Ishikawa (cell line): ENCODE measurements at regions not wholly inside any gene's neighbourhood (a gene's known extent, or its start where the extent isn't known, plus 50 kb on each side); places are given as distances from the start of the nearest gene placed in this dataset.

Source experiments
- CEBPB ChIP-seq: IDR thresholded peaks from 2 replicates; pipeline ENCODE4 v1.6.1; 2012
- CREB1 ChIP-seq: IDR thresholded peaks from 2 replicates; pipeline ENCODE4 v1.6.1; 2012; ENCODE audit warnings: low read depth
- EGR1 ChIP-seq: IDR thresholded peaks from 2 replicates; pipeline ENCODE4 v1.6.1; 2012
- EP300 ChIP-seq: IDR thresholded peaks from 2 replicates; pipeline ENCODE4 v1.6.1; 2012; ENCODE audit warnings: borderline replicate concordance
- FOXM1 ChIP-seq: IDR thresholded peaks from 2 replicates; pipeline ENCODE4 v1.6.1; 2012; ENCODE audit warnings: low read depth, borderline replicate concordance
- NFIC ChIP-seq: IDR thresholded peaks from 2 replicates; pipeline ENCODE4 v1.6.1; 2012
- RAD21 ChIP-seq: IDR thresholded peaks from 2 replicates; pipeline ENCODE4 v1.6.1; 2012; ENCODE audit warnings: low read depth
- TAF1 ChIP-seq: IDR thresholded peaks from 2 replicates; pipeline ENCODE4 v1.6.1; 2012; ENCODE audit warnings: low read depth, mild to moderate bottlenecking
- TCF12 ChIP-seq: IDR thresholded peaks from 2 replicates; pipeline ENCODE4 v1.6.1; 2012; ENCODE audit warnings: low read depth
- TEAD4 ChIP-seq: IDR thresholded peaks from 2 replicates; pipeline ENCODE4 v1.6.1; 2012
- YY1 ChIP-seq: IDR thresholded peaks from 2 replicates; pipeline ENCODE4 v1.6.1; 2012; ENCODE audit warnings: low read depth
- ZBTB7A ChIP-seq: IDR thresholded peaks from 2 replicates; pipeline ENCODE4 v1.6.1; 2012; ENCODE audit warnings: low read depth
- TF ChIP-seq, protein P1 (sequence below): IDR thresholded peaks from 2 replicates; pipeline ENCODE4 v1.6.1; 2012
- TF ChIP-seq, protein P2 (sequence below): IDR thresholded peaks from 2 replicates; pipeline ENCODE4 v1.6.1; 2012
- TF ChIP-seq, protein P3 (sequence below): IDR thresholded peaks from 2 replicates; pipeline ENCODE4 v1.6.1; 2012; ENCODE audit warnings: low read depth, mild to moderate bottlenecking

DNA sequence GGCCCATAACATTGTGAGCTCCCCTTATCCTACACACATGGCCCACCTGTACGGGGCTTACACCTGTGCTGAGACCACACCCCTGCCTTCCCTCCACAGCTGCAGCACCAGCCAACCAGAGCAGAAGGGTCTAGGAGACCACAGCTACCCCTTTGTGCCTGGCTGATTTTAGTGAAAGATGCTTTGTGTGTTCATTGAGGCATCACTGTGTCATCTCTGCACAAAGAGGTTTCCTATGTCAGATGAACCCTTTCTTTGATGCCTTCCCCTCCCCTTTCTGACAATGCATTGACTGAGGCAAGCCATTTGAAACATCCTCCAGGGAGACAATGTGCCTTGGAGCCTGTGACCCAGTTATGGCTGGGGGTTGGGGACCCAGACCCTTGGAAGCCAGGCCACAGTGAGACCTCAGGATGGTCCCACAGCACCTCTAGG lies 54.9 kb upstream of the SLC7A14 start:
- TF ChIP-seq, protein P1, sequence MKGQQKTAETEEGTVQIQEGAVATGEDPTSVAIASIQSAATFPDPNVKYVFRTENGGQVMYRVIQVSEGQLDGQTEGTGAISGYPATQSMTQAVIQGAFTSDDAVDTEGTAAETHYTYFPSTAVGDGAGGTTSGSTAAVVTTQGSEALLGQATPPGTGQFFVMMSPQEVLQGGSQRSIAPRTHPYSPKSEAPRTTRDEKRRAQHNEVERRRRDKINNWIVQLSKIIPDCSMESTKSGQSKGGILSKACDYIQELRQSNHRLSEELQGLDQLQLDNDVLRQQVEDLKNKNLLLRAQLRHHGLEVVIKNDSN, result no peak
- TF ChIP-seq EGR1 (no peak), NFIC (no peak), TCF12 (no peak), YY1 (no peak), ZBTB7A (no peak), RAD21 (no peak), FOXM1 (no peak), TEAD4 (no peak), EP300 (no peak), TAF1 (no peak), CREB1 (no peak)
- TF ChIP-seq, protein P2, sequence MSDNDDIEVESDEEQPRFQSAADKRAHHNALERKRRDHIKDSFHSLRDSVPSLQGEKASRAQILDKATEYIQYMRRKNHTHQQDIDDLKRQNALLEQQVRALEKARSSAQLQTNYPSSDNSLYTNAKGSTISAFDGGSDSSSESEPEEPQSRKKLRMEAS, result no peak
- TF ChIP-seq, protein P3, sequence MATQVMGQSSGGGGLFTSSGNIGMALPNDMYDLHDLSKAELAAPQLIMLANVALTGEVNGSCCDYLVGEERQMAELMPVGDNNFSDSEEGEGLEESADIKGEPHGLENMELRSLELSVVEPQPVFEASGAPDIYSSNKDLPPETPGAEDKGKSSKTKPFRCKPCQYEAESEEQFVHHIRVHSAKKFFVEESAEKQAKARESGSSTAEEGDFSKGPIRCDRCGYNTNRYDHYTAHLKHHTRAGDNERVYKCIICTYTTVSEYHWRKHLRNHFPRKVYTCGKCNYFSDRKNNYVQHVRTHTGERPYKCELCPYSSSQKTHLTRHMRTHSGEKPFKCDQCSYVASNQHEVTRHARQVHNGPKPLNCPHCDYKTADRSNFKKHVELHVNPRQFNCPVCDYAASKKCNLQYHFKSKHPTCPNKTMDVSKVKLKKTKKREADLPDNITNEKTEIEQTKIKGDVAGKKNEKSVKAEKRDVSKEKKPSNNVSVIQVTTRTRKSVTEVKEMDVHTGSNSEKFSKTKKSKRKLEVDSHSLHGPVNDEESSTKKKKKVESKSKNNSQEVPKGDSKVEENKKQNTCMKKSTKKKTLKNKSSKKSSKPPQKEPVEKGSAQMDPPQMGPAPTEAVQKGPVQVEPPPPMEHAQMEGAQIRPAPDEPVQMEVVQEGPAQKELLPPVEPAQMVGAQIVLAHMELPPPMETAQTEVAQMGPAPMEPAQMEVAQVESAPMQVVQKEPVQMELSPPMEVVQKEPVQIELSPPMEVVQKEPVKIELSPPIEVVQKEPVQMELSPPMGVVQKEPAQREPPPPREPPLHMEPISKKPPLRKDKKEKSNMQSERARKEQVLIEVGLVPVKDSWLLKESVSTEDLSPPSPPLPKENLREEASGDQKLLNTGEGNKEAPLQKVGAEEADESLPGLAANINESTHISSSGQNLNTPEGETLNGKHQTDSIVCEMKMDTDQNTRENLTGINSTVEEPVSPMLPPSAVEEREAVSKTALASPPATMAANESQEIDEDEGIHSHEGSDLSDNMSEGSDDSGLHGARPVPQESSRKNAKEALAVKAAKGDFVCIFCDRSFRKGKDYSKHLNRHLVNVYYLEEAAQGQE, result no peak

DNA sequence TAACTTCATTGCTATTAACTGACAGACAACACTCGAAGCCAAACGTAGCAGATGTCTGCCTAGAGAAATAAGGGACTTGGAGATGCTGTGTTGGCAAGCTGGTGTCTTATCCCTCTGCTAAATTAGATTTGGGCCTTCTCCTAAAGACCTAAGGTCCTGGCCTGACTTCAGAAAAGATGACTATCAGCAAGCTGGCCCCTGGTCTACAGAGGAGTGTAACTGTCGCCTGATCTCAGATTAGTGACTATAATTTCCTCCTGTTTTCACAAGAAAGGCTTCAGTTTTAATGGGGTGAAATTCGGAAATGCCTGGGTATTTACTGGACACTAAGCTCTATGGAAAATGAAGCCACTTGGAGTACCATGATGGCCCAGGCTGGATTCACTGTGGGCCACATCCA lies 53.1 kb upstream of the SLC7A14 start:
- TF ChIP-seq TAF1 (no peak), EP300 (no peak), EGR1 (no peak), TCF12 (no peak), TEAD4 (no peak), CEBPB (no peak), CREB1 (no peak), ZBTB7A (no peak), FOXM1 (no peak), YY1 (no peak), NFIC (no peak), RAD21 (no peak)
- TF ChIP-seq, protein P3, result no peak
- TF ChIP-seq, protein P2, result no peak
- TF ChIP-seq, protein P1, result no peak

DNA sequence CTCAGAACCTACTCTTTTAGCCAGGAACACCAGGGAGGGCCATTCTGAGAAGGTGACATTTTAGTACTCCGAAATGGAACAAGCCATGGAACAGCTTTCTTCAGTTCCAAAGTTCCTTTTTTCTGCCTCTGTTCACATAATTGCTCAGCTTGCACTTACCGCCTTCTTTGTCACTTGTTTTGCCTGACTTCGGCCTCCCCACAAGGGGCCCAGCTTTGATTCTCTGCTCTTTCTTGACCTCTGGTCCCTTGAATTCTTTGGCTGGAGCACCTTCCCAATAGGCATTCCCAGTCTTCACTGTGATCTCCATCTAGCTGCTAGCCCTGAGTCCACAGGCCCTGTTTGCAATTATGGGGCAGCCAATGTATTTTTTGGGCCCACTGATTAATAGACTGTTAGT lies 51.4 kb upstream of the SLC7A14 start:
- TF ChIP-seq RAD21 (no peak), YY1 (no peak), TEAD4 (no peak), NFIC (no peak), EP300 (no peak), CEBPB (no peak), EGR1 (no peak), FOXM1 (no peak), TCF12 (no peak), ZBTB7A (no peak), CREB1 (no peak), TAF1 (no peak)
- TF ChIP-seq, protein P2, result no peak
- TF ChIP-seq, protein P1, result no peak
- TF ChIP-seq, protein P3, result no peak
